ENCODE measurements at regions not wholly inside any gene's neighbourhood (a gene's known extent, or its start where the extent isn't known, plus 50 kb on each side); places are given as distances from the start of the nearest gene placed in this dataset.
"Not testable (repeated sequence)": the region's sequence is repeated elsewhere in the genome, so short reads cannot be mapped to it uniquely, and the experiment has no call there.

DNA sequence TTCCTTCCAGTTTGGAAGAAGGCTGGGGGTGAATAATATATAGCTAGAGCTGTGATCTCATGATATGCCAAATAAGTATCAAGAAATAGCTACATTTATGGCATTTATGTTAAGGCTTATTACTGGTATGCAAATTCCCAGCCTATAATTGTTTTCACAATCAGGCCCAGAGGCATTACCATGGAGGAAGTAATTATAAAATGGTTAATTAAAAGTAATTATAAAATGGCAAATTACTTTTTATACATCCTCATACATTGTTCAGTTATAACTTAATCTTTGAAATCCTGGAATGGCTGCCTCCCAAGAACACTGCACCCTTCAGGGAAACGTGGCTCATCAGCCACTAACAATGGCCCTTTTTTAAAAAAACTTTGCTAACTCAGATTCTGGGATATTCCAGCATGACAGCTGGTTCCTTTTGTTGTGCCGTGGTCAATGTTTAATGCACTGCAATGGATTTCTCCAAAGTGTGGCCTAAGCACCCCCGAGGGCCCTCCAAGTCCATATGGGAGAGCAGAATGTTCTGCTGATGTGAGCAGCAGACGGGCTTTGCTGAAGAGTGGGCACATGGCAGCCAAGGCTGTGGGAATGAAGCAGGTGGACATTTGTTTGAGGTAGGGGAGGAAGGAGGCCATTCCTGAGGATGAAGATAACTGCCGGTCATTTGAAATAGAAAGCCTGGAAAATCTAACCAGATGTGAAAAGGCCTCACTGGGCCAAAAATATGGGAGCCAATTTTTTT lies 483.5 kb upstream of the GCFC2 start:
- DNase-seq: no peak
- TF ChIP-seq POLR2A (IDR thresholded peaks at IDR 0.05; ENCODE audit: low read length) (no peak), GATA1 (IDR thresholded peaks at IDR 0.05; ENCODE audit: low read depth, low read length) (no peak)

DNA sequence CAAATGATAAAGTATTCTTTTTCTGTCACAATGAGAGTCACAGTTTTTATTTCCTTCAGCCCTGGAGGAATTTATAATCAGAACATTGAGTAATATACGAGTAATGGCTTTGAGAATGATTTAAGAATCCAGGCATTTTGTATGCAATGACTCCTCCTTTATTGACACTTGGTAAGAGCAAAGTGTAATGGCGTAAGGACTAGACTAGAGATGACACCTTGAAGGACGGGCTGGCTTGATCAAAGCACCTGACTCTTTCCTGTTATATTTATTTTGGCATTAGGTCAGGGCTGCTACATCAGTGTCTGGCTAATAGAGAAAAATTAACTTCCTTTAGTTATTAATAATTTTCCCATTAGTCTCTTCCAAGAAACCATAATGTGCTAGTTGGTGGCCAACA lies 482.4 kb upstream of the GCFC2 start:
- DNase-seq: no peak
- TF ChIP-seq GATA1 (IDR thresholded peaks at IDR 0.05; ENCODE audit: low read depth, low read length) (no peak), POLR2A (IDR thresholded peaks at IDR 0.05; ENCODE audit: low read length) (no peak)

- DNase-seq: no peak
- no peak for TF ChIP-seq GATA1 (IDR thresholded peaks at IDR 0.05; ENCODE audit: low read depth, low read length)
- no peak for TF ChIP-seq POLR2A (IDR thresholded peaks at IDR 0.05; ENCODE audit: low read length)
Observed at GRCh38 chr2:76188334-76189008, 477.8 kb upstream of the GCFC2 start.

DNA sequence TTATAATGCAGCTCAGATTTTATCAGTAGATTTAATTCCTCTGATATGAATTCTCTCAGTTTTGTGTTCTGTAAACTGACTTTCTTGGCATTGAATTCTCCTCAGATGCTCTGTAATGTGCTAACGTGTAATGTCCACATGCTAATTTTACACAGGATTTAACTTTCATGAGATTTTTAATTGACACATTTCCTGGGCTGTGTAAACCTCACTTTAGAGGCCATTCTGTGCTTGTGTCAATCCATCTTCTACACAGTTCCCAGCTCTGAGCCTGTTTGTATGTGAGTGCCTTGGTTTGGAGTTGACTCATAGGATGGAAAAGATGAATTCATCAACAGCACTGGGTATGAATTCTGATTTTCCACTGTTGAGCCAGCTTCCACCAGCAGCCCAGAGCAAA lies 476.7 kb upstream of the GCFC2 start:
- no peak for DNase-seq
- TF ChIP-seq POLR2A (IDR thresholded peaks at IDR 0.05; ENCODE audit: low read length) (no peak), GATA1 (IDR thresholded peaks at IDR 0.05; ENCODE audit: low read depth, low read length) (no peak)

GRCh38 chr2:76180676-76181075 lies 470.0 kb upstream of the GCFC2 start:
- no peak for TF ChIP-seq GATA1 (IDR thresholded peaks at IDR 0.05; ENCODE audit: low read depth, low read length)
- no peak for TF ChIP-seq POLR2A (IDR thresholded peaks at IDR 0.05; ENCODE audit: low read length)

GRCh38 chr2:76178610-76179009 lies 467.9 kb upstream of the GCFC2 start:
- TF ChIP-seq POLR2A (IDR thresholded peaks at IDR 0.05; ENCODE audit: low read length) (no peak), GATA1 (IDR thresholded peaks at IDR 0.05; ENCODE audit: low read depth, low read length) (no peak)
- DNase-seq: no peak

More at GRCh38 chr2:76180676-76181075, 470.0 kb upstream of the GCFC2 start:
- no peak for DNase-seq

- DNase-seq: no peak
- TF ChIP-seq POLR2A (IDR thresholded peaks at IDR 0.05; ENCODE audit: low read length) (no peak), GATA1 (IDR thresholded peaks at IDR 0.05; ENCODE audit: low read depth, low read length) (no peak)
Observed at GRCh38 chr2:76175295-76175694, 464.6 kb upstream of the GCFC2 start.

GRCh38 chr2:76174505-76174904 lies 463.8 kb upstream of the GCFC2 start:
- TF ChIP-seq POLR2A (IDR thresholded peaks at IDR 0.05; ENCODE audit: low read length): no peak
- TF ChIP-seq GATA1 (IDR thresholded peaks at IDR 0.05; ENCODE audit: low read depth, low read length): no peak
- no peak for DNase-seq

DNA sequence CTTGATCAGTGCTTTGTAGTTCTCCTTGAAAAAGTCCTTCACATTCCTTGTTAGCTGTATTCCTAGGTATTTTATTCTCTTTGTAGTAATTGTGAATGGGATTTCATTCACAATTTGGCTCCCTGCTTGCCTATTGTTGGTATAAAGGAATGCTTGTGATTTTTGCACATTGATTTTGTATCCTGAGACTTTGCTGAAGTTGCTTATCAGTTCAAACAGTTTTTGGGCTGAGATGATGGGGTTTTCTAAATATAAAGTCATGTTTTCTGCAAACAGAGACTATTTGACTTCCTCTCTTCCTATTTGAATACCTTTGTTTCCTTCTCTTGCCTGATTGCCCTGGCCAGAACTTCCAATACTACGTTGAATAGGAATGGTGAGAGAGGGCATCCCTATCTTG lies 462.5 kb upstream of the GCFC2 start:
- DNase-seq: not testable (repeated sequence)

GRCh38 chr2:76172154-76172595 lies 461.5 kb upstream of the GCFC2 start:
- DNase-seq: not testable (repeated sequence)

- no peak for TF ChIP-seq GATA1 (IDR thresholded peaks at IDR 0.05; ENCODE audit: low read depth, low read length)
- no peak for TF ChIP-seq POLR2A (IDR thresholded peaks at IDR 0.05; ENCODE audit: low read length)
- no peak for DNase-seq
Observed at GRCh38 chr2:76170856-76171255, 460.1 kb upstream of the GCFC2 start.

GRCh38 chr2:76170009-76170384 lies 459.3 kb upstream of the GCFC2 start:
- no peak for DNase-seq
- TF ChIP-seq GATA1 (IDR thresholded peaks at IDR 0.05; ENCODE audit: low read depth, low read length) (no peak), POLR2A (IDR thresholded peaks at IDR 0.05; ENCODE audit: low read length) (no peak)

DNA sequence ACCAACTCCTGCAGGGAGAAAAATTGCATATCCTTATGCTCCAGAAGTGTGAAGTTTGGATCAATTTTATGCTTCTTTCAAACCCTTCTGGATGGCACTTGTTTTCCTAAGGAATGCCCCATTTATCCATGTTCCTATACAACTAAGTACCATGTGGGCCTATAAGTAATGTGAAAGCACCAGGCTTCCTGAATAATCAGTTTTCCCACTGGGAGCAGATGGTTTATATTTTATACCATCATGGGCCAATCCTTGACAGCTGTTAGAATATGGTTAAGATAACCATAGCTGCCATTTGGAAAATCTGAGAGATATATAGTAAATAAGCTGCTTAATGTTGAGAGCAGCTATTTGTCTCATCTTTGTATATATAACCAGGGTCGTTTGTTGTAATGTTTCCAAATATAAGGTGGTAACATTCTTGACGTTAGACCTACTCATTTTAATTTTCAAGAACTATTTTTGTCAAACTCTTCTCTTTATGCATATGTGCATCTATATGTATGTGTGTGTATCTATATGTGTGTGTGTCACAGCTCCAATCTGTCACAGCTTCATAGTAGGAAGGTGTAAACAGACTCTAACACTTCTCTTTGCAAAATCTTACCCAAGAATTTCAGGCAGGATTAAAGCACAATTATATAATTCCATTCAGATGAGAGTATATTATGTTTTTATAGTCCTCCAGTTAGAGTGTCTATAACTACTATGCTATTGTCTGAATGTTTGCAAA lies 458.7 kb upstream of the GCFC2 start:
- TF ChIP-seq POLR2A (IDR thresholded peaks at IDR 0.05; ENCODE audit: low read length) (no peak), GATA1 (IDR thresholded peaks at IDR 0.05; ENCODE audit: low read depth, low read length) (no peak)
- DNase-seq: no peak

- DNase-seq: no peak
- no peak for TF ChIP-seq GATA1 (IDR thresholded peaks at IDR 0.05; ENCODE audit: low read depth, low read length)
- no peak for TF ChIP-seq POLR2A (IDR thresholded peaks at IDR 0.05; ENCODE audit: low read length)
Observed at GRCh38 chr2:76163860-76164259, 453.1 kb upstream of the GCFC2 start.

GRCh38 chr2:76160670-76161069 lies 450.0 kb upstream of the GCFC2 start:
- DNase-seq: no peak
- TF ChIP-seq POLR2A (IDR thresholded peaks at IDR 0.05; ENCODE audit: low read length) (no peak), GATA1 (IDR thresholded peaks at IDR 0.05; ENCODE audit: low read depth, low read length) (no peak)

Measured in erythroblast (primary cell).